Mononuclear cell (primary cell): ENCODE measurements at regions not wholly inside any gene's neighbourhood (a gene's known extent, or its start where the extent isn't known, plus 50 kb on each side); places are given as distances from the start of the nearest gene placed in this dataset.

Source experiments
- H3K27me3 ChIP-seq: 2 replicates; pipeline ENCODE4 v1.6.0; 2011; ENCODE audit warnings: low read length, control low read depth; ENCODE audit not compliant: insufficient read depth
- H3K4me1 ChIP-seq: 2 replicates; pipeline ENCODE4 v1.5.1; 2011; ENCODE audit warnings: mild to moderate bottlenecking, low read length, control low read depth; ENCODE audit not compliant: insufficient read depth
- H3K4me3 ChIP-seq: 2 replicates; pipeline ENCODE4 v1.5.1; 2011; ENCODE audit warnings: mild to moderate bottlenecking, low read length, moderate library complexity
- H3K9me3 ChIP-seq: 2 replicates; pipeline ENCODE4 v1.5.1; 2011; ENCODE audit warnings: low read depth, mild to moderate bottlenecking, control low read depth, low read length

GRCh38 chr12:68514807-68515411 is 95.8 kb upstream of the RAP1B start:
- Histone ChIP-seq H3K27me3 (no peaks in the 10 kb centered on the region), H3K4me3 (no peak overlapping the region), H3K9me3 (no peaks in the 10 kb centered on the region), H3K4me1 (no peaks in the 10 kb centered on the region)

- Histone ChIP-seq H3K4me3 (no peak overlapping the region), H3K4me1 (no peaks in the 10 kb centered on the region), H3K9me3 (no peaks in the 10 kb centered on the region), H3K27me3 (no peaks in the 10 kb centered on the region)
Observed at GRCh38 chr12:68515793-68516192, 94.9 kb upstream of the RAP1B start.

- H3K9me3 ChIP-seq = no peaks in the 10 kb centered on the region
Observed at GRCh38 chr12:68521321-68521839, 89.3 kb upstream of the RAP1B start.

GRCh38 chr12:68521848-68522502 is 88.7 kb upstream of the RAP1B start:
- Histone ChIP-seq H3K4me3 (no peak overlapping the region), H3K27me3 (no peaks in the 10 kb centered on the region), H3K4me1 (no peaks in the 10 kb centered on the region), H3K9me3 (no peaks in the 10 kb centered on the region)

More at GRCh38 chr12:68521321-68521839, 89.3 kb upstream of the RAP1B start:
- Histone ChIP-seq H3K4me3 (no peak overlapping the region), H3K27me3 (no peaks in the 10 kb centered on the region), H3K4me1 (no peaks in the 10 kb centered on the region)

- H3K27me3 ChIP-seq = no peaks in the 10 kb centered on the region
- H3K9me3 ChIP-seq = no peaks in the 10 kb centered on the region
- peaks cover 10% of the 10 kb centered on the region for H3K4me1 ChIP-seq
- no peak overlapping the region for H3K4me3 ChIP-seq
Observed at GRCh38 chr12:68529466-68529865, 81.2 kb upstream of the RAP1B start.

- Histone ChIP-seq H3K9me3 (no peaks in the 10 kb centered on the region), H3K27me3 (no peaks in the 10 kb centered on the region), H3K4me1 (peaks cover 10% of the 10 kb centered on the region), H3K4me3 (no peak overlapping the region)
Observed at GRCh38 chr12:68529869-68530268, 80.8 kb upstream of the RAP1B start.

- Histone ChIP-seq H3K4me3 (no peak overlapping the region), H3K4me1 (peaks cover 10% of the 10 kb centered on the region), H3K9me3 (no peaks in the 10 kb centered on the region), H3K27me3 (no peaks in the 10 kb centered on the region)
Observed at GRCh38 chr12:68530299-68530698, 80.4 kb upstream of the RAP1B start.

GRCh38 chr12:68530965-68531364 is 79.7 kb upstream of the RAP1B start:
- Histone ChIP-seq H3K4me1 (peaks cover 11% of the 10 kb centered on the region), H3K27me3 (no peaks in the 10 kb centered on the region), H3K4me3 (no peak overlapping the region), H3K9me3 (no peaks in the 10 kb centered on the region)

- Histone ChIP-seq H3K4me1 (peaks cover 21% of the 10 kb centered on the region), H3K4me3 (no peak overlapping the region), H3K9me3 (no peaks in the 10 kb centered on the region), H3K27me3 (no peaks in the 10 kb centered on the region)
Observed at GRCh38 chr12:68532204-68532886, 78.4 kb upstream of the RAP1B start.

GRCh38 chr12:68532887-68533248 is 77.8 kb upstream of the RAP1B start:
- H3K4me3 ChIP-seq = no peak overlapping the region
- no peaks in the 10 kb centered on the region for H3K27me3 ChIP-seq
- no peaks in the 10 kb centered on the region for H3K9me3 ChIP-seq
- peaks cover 24% of the 10 kb centered on the region for H3K4me1 ChIP-seq

GRCh38 chr12:68534108-68534507 is 76.6 kb upstream of the RAP1B start:
- H3K4me1 ChIP-seq = peaks cover 36% of the 10 kb centered on the region
- H3K4me3 ChIP-seq = no peak overlapping the region
- no peaks in the 10 kb centered on the region for H3K9me3 ChIP-seq
- H3K27me3 ChIP-seq = no peaks in the 10 kb centered on the region

- Histone ChIP-seq H3K4me1 (peaks cover 51% of the 10 kb centered on the region), H3K9me3 (no peaks in the 10 kb centered on the region), H3K4me3 (no peak overlapping the region), H3K27me3 (no peaks in the 10 kb centered on the region)
Observed at GRCh38 chr12:68536885-68537485, 73.7 kb upstream of the RAP1B start.

GRCh38 chr12:68537571-68537970 is 73.1 kb upstream of the RAP1B start:
- Histone ChIP-seq H3K9me3 (no peaks in the 10 kb centered on the region), H3K4me3 (no peak overlapping the region), H3K27me3 (no peaks in the 10 kb centered on the region), H3K4me1 (peaks cover 47% of the 10 kb centered on the region)

GRCh38 chr12:68538726-68539614 is 71.7 kb upstream of the RAP1B start:
- H3K4me1 ChIP-seq = peaks cover 41% of the 10 kb centered on the region
- no peaks in the 10 kb centered on the region for H3K9me3 ChIP-seq
- H3K4me3 ChIP-seq = peak overlapping the region; percentile 3
- no peaks in the 10 kb centered on the region for H3K27me3 ChIP-seq
